B cell (primary cell): ENCODE measurements at regions not wholly inside any gene's neighbourhood (a gene's known extent, or its start where the extent isn't known, plus 50 kb on each side); places are given as distances from the start of the nearest gene placed in this dataset.

Experiments
- CTCF ChIP-seq: fragments of 200-600 bp; IDR thresholded peaks from one replicate; pipeline ENCODE4 v1.8.0; 2022; ENCODE audit warnings: antibody characterized with exemption, mild to moderate bottlenecking
- EZH2 ChIP-seq: IDR thresholded peaks from 2 replicates; pipeline ENCODE4 v1.6.1; 2012; ENCODE audit warnings: borderline replicate concordance, low read depth, mild to moderate bottlenecking, moderate library complexity, low read length; ENCODE audit not compliant: insufficient read depth, poor library complexity, severe bottlenecking

DNA sequence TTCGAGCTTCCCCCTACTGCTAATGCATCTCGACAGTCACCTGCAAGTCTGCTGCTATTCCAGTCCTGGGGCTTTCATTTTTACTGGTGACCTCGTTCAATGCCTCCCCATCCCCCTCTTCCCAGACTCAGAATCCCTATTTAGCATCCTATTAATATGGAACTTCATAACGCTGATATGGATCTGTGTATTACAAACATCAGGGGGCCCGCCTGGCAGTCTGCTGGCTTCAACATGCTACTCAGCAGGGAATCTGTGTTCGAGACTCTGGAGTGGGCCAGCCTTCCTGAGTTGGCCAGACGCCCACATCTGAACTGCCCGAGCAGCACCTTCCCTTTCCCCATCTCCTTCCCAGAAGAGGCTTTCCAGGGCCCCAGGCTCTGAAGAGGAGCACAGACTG lies 173.9 kb upstream of the PPARGC1A start:
- TF ChIP-seq CTCF = no peak
- no peak for TF ChIP-seq EZH2
